GM12878 (cell line): ENCODE measurements at regions not wholly inside any gene's neighbourhood (a gene's known extent, or its start where the extent isn't known, plus 50 kb on each side); places are given as distances from the start of the nearest gene placed in this dataset.

ENCODE experiments used
- CEBPB ChIP-seq, 2 experiments: fragments of 150-350 bp in 1 of 2; IDR thresholded peaks; 2 replicates each; pipeline ENCODE4 v1.6.1; 2012 to 2014; ENCODE audit warnings: low read depth in 2 of 2, low read length in 2 of 2, borderline replicate concordance in 1 of 2, inconsistent platforms in 1 of 2
- EZH2 ChIP-seq: IDR thresholded peaks from 2 replicates; pipeline ENCODE4 v1.6.1; 2012; ENCODE audit warnings: low read depth, mild to moderate bottlenecking, control low read depth, inconsistent platforms, low read length, borderline replicate concordance; ENCODE audit not compliant: control insufficient read depth
- POLR2A ChIP-seq: IDR thresholded peaks from 2 replicates; pipeline ENCODE4 v1.6.1; 2011; ENCODE audit warnings: low read depth, mild to moderate bottlenecking, low read length
- TF ChIP-seq, protein P1 (sequence below), 3 experiments: IDR thresholded peaks in 2 of 3; conservative IDR thresholded peaks in 1 of 3; 2 replicates each; pipeline ENCODE4 v1.5.1; 2011; ENCODE audit warnings: low read depth in 3 of 3, low read length in 3 of 3, mild to moderate bottlenecking in 3 of 3, control low read depth in 2 of 3, moderate library complexity in 2 of 3, inconsistent platforms in 1 of 3, mixed read lengths in 1 of 3; ENCODE audit not compliant: control insufficient read depth in 2 of 3, insufficient read depth in 1 of 3; ENCODE audit errors: extremely low read depth in 1 of 3
- TF ChIP-seq, protein P2 (sequence below): fragments of 450-650 bp; IDR thresholded peaks from 2 replicates; pipeline ENCODE4 v1.6.1; 2017; ENCODE audit warnings: mild to moderate bottlenecking

DNA sequence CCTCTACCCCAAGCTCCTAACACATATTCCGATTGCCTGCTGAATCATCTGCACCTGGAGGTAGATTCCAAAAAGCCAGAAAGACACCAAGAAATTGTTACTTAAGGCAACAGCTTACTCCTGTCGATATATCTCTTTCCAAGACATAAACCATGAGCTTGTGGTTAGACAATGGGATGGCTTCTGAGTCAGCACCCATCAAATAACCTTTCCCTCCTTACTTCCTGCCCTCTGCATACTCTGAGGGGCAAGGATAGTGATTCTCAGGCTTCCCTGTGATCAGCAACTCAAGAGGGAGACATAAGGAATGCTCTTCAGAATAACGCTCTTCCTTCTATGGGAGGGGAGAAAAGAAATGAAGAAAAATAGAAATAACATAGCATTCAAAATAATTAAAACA is 70.9 kb downstream of the TMEM215 start:
- TF ChIP-seq, protein P1, sequence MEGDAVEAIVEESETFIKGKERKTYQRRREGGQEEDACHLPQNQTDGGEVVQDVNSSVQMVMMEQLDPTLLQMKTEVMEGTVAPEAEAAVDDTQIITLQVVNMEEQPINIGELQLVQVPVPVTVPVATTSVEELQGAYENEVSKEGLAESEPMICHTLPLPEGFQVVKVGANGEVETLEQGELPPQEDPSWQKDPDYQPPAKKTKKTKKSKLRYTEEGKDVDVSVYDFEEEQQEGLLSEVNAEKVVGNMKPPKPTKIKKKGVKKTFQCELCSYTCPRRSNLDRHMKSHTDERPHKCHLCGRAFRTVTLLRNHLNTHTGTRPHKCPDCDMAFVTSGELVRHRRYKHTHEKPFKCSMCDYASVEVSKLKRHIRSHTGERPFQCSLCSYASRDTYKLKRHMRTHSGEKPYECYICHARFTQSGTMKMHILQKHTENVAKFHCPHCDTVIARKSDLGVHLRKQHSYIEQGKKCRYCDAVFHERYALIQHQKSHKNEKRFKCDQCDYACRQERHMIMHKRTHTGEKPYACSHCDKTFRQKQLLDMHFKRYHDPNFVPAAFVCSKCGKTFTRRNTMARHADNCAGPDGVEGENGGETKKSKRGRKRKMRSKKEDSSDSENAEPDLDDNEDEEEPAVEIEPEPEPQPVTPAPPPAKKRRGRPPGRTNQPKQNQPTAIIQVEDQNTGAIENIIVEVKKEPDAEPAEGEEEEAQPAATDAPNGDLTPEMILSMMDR (IDR thresholded peaks at IDR 0.05 in 2 of 3, conservative IDR thresholded peaks at IDR 0.05 in 1 of 3; ENCODE audit: control insufficient read depth in 2 of 3, extremely low read depth in 1 of 3, insufficient read depth in 1 of 3, low read depth in 3 of 3, low read length in 3 of 3) = no peak
- TF ChIP-seq EZH2 = no peak
- TF ChIP-seq POLR2A = no peak
- TF ChIP-seq, protein P2, sequence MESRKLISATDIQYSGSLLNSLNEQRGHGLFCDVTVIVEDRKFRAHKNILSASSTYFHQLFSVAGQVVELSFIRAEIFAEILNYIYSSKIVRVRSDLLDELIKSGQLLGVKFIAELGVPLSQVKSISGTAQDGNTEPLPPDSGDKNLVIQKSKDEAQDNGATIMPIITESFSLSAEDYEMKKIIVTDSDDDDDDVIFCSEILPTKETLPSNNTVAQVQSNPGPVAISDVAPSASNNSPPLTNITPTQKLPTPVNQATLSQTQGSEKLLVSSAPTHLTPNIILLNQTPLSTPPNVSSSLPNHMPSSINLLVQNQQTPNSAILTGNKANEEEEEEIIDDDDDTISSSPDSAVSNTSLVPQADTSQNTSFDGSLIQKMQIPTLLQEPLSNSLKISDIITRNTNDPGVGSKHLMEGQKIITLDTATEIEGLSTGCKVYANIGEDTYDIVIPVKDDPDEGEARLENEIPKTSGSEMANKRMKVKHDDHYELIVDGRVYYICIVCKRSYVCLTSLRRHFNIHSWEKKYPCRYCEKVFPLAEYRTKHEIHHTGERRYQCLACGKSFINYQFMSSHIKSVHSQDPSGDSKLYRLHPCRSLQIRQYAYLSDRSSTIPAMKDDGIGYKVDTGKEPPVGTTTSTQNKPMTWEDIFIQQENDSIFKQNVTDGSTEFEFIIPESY = no peak
- TF ChIP-seq CEBPB (IDR thresholded peaks at IDR 0.05; ENCODE audit: borderline replicate concordance in 1 of 2, low read depth in 2 of 2, low read length in 2 of 2) = no peak
